NOMO-1 treated with dmso at 0.1 percent for 144 hours (cell line): ENCODE measurements at regions not wholly inside any gene's neighbourhood (a gene's known extent, or its start where the extent isn't known, plus 50 kb on each side); places are given as distances from the start of the nearest gene placed in this dataset.
A peak's percentile ranks its signal among the peaks of the same experiment; 100 is the strongest.

Experiments used
- DNase-seq: peaks from one replicate; lab custom pipeline; 2025; ENCODE audit not compliant: unreplicated experiment; lab: John Stamatoyannopoulos, UW

DNA sequence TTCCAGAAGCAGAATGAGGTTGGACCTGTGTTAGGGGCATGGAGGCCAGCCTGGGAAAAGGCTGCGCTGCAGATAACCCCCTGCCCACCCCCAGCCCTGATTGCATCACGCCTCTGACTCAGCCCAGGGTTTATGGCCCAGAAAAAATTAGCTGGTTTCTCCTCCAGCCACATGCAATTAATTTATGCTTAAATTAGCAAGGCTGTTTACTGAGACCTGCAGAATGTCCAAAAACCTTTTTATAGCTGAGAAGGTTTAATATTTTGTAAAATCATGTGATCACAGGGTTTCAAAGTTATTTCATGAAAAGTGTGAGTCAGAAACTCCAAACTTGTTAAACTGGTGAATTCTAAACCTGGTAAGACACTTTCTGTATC, 123.1 kb upstream of the HDAC4 start:
- DNase-seq, result peak; percentile 78

DNA sequence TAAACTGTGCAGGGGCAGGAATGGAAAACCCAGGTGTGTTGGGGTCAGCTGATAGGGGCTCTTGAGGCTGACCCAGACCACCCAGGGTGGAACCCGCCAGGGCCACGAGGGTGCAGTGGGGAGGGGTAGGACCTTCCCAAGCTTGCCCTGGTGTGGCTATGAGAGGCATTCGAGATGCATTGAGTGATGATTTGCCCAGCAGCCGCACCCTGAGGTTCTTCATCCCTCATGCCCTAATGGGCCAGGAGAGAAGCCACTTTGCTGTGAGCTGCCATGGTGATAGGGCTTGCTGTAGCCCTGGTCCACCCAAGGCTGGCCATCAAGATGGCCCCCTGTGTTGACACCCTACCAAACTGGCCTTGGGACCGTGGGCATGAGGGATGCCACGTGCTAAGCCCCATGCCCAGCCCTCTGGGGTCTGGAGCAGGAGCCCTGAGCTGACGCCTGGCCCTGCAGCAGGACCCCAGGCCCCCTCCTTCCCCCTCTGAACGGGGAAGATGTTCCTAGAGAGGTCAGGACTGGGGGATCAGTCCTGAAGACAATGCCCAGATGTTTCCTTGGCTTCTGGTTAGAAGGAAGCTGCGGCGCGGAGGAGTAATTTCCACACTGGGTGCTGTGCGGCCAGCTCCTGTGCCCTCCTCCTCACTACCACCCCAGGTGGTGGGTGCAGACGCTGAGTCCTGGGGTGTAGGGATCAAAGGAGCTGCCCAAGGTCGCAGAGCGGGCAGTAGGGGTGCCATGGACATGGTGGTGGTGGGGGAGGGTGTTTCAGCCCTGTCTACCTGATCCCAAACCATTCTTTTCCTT, 122.5 kb upstream of the HDAC4 start:
- no peak for DNase-seq

DNA sequence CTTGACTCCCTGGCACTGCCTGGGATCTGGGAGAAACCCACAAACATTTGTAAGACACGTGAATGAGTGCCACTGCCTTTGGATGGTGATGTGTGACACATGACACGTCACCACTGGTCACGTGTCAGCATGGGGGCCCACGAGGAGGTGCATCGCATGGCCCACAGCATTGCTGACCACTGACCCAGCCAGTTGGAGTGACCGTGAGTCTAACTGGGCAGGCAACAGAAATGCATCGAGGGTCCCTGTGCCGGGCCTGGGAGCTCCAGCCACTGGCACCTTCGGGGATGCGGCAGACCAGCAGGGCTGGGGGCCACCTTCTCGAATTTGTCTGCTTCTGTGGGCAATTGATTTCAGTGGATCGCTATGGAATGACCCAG, 121.9 kb upstream of the HDAC4 start:
- no peak for DNase-seq

DNA sequence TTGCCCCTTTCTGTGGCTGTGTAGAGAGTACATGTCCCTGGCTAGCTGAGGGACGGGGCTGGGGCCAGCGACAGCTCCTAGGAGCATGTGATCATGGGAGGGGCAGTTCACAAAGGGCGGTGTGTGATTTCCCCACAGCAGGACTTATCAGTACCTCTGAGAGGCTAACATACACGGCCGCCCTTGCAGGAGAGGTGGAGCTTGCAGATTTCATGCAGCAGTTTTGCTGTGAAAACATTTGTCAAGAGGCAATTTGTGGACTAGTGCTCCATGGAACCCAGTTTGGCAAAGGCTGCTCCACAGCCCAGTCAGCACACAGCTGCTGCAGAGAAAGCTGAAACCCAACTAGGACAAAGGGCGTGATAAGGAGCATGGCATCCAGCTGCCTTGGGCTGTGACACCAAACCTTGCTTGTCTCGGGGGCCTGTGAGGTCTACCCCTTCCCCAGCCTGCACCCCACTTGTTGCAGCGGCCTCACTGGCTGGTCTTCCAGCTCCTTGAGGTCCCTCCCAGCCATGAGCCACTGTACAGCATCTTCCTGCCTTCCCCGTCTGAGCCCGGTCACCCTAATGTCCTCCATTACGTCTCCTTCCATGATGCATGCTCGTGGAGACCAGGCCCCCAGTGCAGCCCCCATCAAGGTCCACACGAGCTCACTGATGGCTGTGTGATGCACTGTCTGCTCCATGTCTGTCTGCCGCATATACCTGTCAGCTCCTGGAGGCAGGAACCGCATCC, 121.4 kb upstream of the HDAC4 start:
- DNase-seq, result no peak

DNA sequence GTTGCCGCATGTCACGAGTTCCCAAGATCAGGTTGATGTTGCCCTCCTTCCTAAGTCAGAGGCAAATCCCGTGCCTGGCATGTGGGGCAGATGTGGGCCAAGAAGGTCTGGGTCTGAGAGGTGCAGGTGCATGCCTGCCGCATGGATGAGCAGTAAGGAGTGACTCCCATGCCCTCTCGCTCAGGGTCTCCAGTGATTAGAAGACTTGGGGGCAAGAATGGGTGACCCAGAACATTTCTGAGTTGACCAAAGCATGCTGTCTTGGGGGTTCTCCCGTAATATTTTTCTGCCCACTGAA, 120.6 kb upstream of the HDAC4 start:
- no peak for DNase-seq

DNA sequence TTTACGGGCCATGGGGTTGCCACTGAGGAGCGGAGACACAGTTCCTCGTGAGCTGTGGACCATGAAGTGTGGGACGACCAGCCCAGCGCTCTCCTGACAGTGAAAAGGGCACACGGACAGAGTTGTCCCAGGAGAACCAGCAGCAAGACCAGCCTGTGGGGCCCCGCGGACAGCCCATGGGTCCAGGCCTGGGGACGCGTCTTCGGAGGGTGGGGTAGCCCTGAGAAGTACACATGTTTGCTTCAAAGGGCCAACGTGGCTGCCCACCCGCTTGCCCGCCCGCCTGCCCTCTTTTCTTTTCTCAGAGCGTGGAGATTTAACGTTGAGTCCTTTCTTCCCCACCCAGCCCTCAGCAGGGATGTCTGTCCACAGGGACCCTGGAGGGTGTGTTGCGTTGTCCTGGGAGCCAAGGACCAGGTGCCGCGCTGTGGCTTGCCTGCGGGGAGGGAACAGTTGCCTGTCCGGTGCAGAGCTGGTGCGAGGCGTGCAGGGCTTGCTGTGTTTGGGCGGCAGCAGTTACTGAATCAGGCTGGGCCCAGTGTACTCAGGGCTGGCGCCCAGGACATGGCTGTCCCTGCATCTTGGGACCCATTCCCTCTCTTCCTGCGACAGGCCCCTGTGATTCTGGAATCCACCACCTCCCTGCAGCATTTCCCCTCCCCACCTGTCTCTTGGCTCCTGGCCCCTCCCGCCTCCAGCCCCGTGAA, 120.1 kb upstream of the HDAC4 start:
- DNase-seq, result no peak

DNA sequence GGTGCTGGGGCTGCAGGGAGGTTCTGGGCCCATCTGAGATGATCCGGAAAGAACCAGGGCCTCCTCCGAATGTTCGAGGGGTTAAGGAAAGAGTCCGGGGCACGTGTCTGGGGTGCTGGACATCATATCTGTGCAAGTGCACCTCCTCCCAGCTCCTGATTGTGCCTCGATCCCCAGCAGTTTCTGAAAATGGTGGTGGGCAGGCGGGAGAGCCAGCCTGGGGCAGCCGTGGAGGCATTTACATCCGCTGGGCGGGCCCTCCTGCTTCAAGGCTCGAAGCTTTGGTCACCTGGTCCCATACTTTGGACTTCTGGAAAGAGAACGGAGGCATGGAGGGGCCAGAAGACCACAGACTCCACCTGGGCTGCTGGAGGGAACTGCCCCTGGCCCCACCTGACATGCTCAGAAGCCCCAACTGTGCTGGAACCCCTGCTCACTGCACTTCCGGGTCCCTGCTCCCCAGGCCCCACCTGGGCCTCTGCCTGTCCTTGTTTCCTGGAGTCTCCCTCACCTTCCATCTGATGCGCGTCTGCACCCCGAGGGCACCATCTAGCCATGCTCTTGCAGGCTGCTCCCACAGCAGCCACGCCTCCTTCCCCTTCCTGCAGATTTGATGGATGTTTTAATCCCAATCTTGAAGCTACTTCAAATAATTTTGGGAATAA, 119.2 kb upstream of the HDAC4 start:
- no peak for DNase-seq

DNA sequence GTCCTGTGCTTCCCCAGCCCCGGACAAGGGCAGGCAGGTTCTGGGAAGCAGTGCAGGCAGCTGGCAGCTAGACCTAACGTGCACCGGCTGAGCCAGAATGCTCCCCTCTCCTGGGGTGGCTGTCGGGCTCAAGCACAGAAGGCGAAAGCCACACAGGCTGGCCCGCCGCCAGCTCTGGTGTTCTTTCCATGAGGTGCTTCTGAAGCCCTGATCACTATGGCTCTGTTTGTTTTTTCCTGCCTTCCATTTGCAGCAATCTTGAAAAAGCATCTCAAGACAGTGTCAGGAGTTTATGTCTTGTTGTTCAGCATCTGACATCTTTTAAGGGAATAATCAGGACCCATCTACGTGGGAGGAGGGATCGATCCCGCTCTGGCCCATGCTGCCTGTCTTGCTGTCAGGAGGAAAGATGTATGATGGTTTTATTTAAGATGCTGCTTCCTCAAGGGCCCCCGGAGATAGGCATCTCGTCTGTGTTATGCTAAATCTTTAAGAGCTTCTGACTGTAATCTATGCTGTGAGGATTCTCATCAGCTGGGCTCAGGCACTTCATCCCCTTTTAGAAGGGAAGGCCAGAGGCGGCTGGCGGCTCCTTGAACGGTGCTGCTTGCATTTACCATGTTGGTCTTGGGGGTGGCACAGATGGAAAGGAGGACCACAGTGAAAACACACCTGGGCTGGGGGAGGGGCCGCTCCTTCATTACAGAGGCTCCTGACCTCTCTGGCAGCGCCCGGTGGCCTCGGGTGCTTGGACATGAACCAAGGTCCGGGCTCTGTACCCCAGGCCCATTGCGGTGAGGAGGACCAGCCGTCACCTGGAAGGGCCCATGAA, 118.5 kb upstream of the HDAC4 start:
- DNase-seq, result no peak

DNA sequence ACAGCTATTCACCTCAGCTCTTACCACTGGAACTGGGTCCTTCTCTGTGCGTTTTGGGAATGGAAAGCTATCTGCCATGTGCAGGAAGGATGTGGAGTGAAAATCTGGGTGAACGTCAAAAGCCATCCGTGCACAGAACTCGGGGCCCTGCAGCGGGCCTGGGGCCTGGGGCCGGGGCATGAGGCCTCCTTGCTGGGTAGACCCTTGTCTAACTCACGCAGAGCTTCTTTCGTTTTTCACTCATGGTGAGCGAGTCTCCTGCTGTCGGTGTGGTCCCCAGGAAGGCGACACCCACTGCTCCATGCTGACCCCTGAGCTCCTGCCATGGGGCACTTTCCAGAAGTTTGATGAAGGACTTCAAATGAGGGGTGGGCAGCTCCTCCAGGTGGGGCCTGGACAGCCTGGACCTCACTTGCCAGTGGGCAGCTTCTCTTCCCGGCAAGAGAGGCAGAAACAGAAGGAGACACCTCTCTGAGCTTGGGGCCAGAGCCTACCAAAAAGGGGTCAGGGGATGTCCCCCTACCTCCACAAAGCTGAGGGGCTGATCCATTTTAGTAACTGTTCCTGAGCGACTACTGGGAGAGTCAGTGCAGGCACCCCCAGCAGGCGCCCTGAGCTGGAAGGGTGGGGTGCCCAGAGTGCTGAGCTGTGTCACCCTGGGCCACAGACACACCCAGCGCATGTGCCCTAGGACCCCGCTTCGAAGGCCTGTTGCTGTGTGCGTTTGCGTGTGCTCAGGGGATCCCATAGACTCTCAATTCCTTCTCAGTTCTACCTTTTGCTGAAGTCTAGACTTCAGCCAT, 117.7 kb upstream of the HDAC4 start:
- DNase-seq, result no peak

DNA sequence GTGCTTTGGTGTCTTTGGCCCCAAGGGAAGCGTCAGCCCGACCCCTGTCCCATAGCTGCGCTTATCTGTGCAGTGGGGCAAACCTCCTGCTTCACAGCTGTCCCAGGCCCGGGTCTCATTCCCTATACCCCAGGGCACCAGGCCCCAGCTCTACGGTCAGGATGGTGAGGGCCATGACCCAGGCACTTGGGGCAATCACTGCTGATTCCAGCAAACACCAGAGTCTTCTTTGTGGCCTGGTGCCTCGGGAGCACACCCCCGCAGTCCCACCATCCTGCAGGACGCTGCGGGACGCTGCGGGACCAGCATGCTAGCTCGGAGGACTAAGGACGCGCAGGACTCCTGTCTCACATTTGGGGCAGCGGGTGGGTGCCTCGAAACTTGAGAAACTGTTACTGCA, 116.9 kb upstream of the HDAC4 start:
- DNase-seq, result no peak

DNA sequence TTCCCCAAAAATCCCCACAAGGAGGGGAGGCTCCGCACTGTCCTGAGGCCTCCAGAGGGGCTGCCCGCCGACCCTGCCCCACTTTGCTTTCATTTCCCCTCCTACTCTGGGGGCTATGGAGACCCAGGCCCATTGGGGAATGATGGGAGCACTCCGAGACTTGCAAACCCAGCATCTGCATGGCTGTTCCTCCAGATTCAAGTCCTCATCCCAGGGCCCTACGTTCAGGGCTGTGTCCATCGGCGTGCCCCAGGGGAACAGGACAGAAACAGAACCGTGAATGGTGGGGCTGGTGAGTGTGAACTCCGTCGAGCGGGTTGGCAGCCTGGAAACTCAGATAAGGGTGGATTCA, 116.1 kb upstream of the HDAC4 start:
- DNase-seq, result no peak

DNA sequence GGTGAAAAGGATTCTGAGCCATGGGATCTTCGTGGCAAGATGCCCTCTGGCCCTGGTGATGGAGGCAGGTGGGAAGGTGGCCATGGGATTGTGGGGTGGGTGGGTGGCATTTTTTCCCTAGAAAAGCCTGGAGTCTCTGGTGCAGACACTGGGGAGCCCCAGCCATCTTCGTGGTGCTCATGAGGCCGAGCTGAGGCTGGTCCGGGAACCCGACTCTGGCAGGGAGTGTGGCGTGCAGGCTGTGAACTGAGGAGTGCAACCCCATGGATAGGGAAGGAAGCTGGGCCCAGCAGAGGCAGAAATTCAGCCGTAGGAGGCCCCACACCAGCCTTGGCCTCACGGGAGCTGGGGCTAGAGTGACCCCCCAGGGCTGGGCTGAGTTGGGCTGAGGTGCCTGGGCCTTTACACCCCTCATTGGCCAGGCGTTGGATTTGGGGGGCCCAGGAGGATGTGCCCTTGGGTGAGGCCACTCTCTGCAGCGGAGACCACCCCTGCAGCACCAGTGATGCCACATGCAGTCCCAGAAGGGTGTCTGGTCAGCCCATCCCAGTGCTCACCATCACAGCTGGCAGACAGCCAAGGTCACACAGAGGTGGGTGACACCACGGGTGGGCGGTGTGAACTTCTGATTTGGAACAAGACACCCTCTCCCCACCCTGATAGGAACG, 115.6 kb upstream of the HDAC4 start:
- DNase-seq, result no peak

DNA sequence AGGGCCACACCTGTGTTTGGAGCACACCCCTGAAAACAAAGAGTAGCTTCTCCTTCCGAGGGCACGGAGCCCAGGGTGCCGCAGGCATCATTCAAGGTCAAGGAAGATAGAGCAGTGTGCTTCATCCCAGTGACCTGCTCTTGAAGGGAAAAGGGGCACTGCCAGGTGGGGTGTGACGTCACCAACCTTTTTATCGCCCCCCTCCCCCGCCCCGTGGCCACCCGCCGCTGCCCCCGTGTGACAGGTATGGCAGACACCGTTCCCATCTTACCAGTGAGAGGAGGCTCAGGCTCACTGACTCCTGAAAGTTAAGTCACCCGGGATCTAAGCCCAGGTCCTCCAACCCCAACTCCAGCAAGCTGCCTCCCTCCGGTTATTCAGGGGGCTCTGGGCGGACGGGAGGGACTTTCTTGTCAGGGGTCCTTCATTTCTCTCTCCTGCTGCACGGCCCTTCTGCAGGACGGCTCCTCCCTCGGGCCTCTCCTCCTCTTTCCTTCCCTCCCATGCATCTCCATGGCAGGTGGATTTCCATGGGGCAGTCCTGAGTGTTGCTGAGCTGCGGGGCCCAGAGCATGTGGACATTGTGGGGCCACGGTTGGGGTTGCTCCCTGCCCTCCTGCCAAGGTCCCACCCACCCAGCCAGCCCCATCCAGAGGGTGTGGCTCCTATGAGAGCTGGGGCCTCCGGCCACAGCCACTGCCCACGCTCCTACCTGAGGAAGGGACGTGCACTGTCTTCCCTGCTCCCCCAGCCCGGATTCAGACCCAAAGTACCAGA, 114.1 kb upstream of the HDAC4 start:
- DNase-seq, result no peak

DNA sequence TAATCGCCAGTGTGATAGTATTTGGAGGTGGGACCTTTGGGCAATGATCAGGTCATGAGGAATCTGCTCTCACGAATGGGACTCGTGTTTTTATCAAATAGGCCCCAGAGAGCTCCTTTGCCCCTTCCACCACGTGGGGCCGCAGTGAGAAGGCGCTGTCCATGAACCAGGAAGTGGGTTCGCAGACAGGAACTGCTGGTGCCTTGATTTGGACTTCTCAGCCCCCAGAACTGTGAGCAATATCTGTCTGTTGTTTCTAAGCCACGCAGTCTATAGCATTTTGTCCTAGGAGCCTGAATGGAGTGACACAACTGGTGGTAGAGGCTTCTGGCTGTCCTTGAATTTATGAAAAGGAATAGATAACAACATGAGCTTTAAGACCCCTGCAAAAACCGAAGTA, 111.2 kb upstream of the HDAC4 start:
- no peak for DNase-seq

DNA sequence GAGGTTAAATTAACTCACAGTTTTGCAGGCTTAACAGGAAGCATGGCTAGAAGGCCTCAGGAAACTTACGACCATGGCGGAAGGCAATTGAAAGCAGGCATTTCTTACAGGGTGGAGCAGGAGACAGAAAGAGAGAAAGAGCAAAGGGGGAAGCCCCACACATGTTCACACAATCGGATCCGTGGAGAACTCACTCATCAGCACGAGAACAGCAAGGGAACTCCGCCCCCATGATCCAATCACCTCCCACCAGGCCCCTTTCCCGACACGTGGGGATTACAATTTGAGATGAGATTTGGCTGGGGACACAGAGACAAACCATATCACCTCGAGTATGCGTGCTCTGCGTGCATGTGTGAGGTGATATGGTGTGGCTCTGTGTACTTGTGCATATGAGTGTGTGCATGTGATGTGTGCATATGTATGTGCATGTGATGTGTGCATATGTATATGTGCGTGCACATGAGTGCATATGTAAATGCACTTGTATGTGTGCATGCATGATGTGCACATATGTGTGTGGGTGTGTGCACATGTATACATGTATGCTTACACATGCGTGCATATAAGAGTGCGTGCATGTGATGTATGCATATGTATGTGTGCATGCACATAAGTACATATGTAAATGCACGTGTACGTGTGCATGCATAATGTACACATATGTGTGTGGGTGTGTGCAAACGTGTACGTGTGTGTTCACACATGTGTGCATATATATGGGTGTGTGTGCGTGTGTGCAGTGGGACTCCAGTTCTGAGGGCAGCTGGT, 108.7 kb upstream of the HDAC4 start:
- DNase-seq, result no peak

DNA sequence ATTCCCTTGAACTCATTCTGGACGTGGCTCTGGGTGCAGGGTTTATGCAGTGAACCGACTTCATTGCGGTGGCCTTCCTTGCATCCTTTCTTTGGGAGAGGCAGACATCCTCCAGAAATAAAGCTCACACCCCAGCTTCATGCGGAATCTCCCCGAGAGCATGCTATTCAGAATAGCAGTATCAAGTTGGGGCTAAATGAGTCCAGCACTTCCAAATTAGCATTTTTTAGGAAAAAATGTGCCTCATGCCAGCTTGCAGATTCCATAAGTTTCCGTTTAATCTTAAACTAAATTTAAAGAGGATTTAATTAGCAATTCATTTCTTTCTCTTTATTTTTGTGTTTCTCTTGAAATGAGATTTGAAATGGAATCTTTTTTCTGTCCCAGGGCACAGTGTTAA, 107.4 kb upstream of the HDAC4 start:
- DNase-seq, result no peak

DNA sequence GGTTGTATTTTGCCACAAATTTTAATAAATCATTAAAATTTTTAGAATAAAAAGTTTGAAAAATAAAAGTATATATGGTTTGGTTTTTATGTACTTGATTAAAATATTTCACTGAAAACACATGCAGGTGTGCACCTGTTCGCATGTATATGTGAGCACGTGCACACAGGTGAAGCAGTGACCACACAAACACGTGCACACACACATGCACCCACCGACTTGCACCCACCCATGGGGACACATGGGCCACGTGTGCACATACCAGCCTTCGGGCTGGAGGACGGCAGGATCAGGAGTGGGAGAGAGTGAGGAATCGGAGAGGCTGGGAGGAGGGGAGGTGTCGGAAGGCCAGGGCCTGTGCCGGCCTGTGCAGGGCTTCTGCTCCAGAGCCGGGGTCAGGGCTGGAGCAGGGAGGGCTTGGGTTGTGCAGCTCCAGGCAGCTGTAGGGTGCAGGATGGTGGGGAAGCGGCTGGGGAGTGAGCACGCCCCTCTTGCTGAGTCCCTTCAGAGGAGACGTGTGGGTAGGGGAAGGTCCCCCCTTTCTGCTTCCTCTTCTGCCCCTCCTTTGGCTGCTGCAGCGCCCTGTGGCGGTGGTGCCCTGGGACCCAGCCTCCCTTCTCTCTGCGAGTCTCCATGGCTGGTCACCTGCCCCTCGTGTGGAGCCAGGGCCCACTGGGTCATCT, 106.9 kb upstream of the HDAC4 start:
- DNase-seq, result no peak

DNA sequence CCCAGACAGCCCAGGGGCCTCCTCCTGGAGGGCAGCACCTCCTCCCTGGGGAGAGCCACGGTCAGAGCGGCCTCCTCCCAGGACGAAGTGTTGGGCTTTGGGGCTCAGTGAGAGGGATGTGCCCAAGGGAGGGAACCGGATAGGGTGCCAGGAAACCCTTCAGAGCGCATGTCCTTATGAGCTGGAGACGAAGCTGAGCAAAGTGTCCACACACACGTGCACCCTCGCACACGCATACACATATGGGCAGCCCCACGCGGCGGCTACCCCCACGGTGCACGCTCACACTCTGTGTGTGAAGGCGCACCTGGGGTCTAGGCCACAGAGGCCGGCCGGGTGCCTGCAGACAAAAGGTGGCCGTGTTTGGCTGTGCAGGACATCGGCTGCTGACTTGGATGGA, 106.1 kb upstream of the HDAC4 start:
- DNase-seq, result no peak
